DMS53 treated with DMSO at 0.1 percent for 48 hours (cell line): ENCODE measurements at regions not wholly inside any gene's neighbourhood (a gene's known extent, or its start where the extent isn't known, plus 50 kb on each side); places are given as distances from the start of the nearest gene placed in this dataset.

ENCODE experiments used
- DNase-seq: peaks from one replicate; lab custom pipeline; 2025; ENCODE audit not compliant: unreplicated experiment; lab: John Stamatoyannopoulos, UW

- DNase-seq, result no peak
These were observed 230.3 kb downstream of the SUDS3 start for GRCh38 chr12:118606690-118607089.

GRCh38 chr12:118607831-118608230, 231.5 kb downstream of the SUDS3 start:
- DNase-seq, result no peak

GRCh38 chr12:118608770-118609344, 232.5 kb downstream of the SUDS3 start:
- DNase-seq, result no peak

DNA sequence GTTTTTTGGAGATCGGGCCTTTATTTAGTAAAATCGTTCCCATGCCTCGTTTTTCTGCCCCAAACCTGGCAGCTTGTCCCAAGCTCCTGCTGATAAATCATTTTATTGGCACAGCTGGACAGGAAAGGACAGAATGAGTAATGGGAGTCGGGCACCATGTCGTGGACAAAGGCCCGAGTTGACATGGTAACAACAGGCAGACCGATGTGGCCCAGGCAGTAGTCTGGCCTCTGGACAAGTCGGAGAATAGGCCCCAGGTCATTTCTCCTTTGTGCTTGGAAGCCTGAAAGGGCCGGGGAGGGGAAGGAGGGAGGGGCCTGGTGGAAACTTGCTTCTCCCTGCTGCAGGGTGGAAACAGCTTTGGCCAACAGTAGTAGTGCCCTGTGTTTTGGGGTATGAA, 234.9 kb downstream of the SUDS3 start:
- DNase-seq, result no peak

DNA sequence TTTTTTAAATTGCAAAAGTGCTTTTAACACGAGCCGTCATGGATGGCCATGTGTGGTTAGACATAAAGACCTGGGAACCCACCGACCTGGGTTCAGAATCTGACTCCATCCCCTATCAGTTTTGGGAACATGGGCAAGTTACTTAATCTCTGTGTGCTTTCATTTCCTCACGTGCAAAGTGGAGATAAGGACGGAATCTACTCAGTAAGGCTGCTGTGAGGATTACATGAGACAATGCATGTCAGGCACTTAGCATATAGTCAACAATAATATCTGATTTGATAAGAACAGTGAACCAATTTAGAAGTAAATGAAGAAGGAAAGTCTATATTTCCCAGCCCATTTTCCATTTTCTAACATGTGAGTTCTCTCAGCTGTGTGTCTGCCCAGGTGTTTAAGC, 235.4 kb downstream of the SUDS3 start:
- DNase-seq, result no peak

DNA sequence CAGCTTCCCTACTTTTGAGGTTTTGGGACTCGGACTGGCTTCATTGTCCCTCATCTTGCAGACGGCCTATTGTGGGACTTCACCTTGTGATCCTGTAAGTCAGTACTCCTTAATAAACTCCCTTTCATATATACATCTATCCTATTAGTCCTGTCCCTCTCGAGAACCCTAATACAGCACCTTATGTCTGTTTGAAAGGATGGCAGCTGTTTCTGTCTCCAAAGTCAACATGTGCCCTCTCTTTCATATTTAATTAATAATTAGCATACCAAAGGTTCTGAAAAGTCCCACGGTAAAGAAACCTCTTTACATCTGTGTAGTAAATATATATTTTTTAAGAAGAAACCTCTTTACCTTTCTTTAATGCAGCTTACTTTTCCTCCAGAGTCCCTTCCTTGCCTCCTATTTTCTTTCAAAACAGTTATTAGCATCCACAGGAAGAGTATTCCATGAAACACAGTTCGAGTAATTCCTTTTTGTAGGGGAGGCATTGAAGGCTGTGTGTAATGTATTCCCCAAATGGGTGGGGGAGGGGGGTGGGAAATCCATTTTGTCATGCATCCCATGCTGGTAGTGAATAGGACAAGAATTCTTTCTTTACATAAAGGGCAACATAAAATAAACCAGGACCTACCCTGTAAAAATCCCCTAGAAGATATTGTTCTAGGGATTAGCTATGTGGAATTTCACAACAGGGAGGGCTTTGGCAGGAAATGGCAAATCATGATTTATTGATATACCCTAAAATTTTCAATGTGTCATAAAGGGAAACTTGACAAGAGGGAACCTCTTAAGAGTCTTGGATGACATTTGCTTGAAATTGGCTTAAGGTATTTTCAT, 241.5 kb downstream of the SUDS3 start:
- no peak for DNase-seq

- DNase-seq, result no peak
These were observed 242.3 kb downstream of the SUDS3 start for GRCh38 chr12:118618695-118619094.

DNA sequence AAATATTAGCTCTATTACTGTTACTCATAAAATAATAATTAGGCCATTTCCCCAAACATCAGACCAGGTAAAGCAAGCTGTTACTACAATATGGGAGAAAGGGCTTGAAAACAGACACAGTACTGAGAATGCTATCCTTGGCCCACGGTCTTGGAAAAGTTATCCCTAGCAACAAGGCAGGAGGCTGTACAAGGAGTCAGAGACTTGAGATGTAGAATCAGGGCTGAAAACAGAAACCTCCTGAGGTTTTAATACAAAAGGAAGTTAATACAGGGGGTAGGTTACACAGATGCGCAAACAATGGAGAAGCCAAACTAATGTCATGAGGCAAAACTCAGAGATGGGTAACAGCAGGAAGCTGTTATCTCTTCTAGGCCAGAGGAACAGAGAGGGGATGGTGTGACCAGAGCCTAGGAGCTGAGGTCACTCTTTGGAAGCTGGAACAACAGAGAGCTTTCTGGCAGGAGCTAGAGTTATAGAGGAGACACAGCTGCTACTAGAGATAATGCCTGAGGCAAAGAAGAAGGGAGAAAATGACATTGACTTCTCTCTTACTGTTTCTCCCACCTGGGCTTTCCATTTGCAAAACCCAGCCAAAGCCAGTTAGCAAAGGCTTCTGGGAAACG, 248.8 kb downstream of the SUDS3 start:
- no peak for DNase-seq

DNA sequence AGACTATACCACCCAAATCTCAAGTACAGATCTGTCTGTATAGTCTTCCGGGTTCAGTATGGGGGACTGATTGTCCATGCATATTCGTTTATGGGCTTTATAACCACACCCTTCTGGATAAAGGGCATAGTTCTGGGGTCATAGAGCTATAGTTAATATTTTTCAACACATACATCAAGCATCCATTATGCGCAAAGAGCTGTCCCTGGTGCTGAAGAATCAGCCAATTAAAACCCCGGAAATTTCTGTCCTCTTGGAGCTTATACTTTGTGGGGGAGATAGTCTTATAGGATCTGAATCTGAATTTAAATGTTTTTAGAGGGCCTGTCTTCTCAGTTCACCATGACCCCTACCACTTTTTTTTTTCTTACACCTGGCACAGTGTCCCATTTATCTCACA, 256.7 kb downstream of the SUDS3 start:
- no peak for DNase-seq

DNA sequence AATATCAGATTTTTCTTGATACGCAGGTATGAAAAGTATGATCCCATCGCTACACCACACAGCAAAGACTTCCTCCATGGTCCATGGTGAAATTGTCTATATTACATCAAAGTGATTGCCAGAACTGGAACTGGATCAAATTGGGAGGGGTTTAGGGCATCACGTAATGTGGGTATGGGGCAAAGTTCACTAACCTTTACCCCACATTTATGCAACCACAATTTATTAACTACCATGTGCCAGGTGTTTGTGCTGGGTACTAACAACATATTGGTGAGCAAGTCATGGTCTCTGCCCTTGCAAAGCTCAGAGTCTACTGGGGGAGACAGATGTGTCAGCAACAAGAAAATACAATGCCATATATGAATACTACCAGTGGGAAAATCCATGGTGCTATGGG, 258.9 kb downstream of the SUDS3 start:
- no peak for DNase-seq

DNA sequence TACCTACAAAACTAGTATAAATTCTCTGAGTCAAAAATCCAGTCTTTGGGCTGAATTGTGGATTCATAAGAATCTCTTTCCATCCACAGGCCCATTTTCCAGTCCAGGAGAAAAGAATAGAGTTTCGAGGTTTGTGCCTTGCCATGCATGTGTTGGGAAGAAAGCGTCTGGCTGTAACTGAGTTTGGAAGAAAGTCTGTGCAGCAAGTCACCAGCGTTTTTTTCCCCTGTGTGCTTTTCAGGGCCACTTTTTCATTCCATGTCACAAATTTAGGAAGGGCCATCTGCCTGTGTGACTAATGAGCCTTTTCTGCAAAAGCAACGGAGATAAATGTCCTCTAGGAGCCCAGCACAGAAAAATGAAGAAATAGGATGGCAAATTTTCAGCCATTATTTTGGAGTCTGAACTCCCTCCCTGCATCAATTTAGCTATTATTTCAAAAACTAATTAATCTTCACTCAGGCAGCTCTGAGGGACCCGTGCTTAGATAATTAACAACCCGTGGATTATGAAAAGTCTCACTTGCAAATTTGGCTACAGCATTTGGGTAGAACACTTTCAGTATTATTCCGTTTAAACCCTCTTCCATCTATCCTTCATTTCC, 261.5 kb downstream of the SUDS3 start:
- DNase-seq, result no peak

DNA sequence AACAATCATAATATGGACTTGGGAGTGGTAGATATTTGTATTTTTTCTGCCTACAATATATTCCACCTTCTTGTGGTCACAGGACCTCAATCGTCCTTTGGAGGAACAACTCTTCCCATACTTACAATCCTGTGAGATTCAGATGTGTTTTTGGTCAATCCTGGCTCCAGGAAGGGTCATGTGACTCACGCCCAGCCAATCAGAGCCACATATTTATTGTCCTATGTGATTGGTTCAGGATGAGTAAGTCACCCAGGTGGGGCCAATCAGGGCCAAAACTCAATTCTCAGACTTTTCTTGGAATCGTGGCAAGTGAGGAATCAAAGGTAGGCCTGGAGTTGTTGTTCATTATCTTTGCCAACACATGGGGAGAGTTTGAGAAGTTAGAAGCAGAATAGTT, 264.9 kb downstream of the SUDS3 start:
- no peak for DNase-seq

- no peak for DNase-seq
These were observed 268.9 kb downstream of the SUDS3 start for GRCh38 chr12:118645219-118645618.

GRCh38 chr12:118649765-118650585, 273.6 kb downstream of the SUDS3 start:
- no peak for DNase-seq

- DNase-seq, result no peak
These were observed 274.2 kb downstream of the SUDS3 start for GRCh38 chr12:118650586-118650960.

DNA sequence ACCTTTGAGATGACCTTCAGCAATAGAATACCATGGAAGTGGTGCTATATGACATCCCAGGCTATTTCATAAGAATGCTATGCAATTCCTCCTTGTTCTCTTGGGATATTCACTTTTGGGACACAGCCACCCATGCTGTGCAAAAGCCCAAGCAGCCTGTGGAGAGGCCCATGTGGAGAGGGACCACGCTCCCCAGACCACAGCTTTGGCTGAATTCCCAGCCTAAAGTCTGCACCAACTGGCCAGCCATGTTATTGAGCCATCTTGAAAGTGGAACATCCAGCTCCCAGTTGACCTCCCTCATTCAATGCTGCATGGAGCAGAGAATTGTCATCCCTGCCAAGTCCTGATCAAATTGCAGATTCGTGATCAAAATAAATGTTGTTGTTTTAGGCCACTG, 275.1 kb downstream of the SUDS3 start:
- DNase-seq, result no peak

DNA sequence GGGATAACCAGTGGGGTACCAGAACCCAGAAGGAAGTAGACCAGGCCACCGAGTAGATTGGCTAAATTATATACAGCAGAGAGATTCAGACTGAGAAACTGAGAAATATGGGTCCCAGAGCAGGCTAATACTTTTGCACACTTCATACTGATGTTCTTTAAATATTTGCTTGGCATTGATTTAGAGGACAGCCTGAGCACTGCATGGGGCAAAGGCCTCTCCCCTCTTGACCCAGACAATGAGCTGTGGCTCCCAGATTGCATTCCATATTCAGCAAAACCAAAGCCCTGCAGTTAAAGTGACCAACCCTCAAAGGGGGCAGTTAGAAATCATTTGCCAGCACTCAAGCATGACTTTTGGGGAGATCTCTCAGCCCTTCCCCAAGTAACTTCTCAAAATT, 279.2 kb downstream of the SUDS3 start:
- DNase-seq, result no peak

GRCh38 chr12:118680356-118680963, 300.9 kb upstream of the SRRM4 start:
- DNase-seq, result no peak

DNA sequence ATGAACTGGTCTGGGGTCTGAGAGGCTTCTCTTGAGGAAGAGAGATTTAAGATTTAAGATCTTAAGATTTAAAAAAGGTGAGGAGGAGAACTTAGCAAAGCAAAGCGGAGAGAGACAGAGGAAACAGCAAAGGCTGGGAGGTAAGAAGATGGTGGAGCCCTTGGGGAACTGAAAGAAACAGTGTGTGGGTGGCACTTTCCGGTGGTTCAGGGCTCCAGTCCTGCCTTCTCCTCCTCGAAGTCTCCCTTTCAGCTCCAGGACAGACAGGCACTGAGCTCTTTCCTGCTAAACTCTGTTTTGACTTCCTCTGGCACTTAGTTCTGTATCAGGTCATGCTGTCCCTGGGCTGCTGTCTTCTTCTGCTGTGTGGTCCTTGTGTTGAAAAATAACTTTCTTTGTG, 298.7 kb upstream of the SRRM4 start:
- DNase-seq, result no peak

DNA sequence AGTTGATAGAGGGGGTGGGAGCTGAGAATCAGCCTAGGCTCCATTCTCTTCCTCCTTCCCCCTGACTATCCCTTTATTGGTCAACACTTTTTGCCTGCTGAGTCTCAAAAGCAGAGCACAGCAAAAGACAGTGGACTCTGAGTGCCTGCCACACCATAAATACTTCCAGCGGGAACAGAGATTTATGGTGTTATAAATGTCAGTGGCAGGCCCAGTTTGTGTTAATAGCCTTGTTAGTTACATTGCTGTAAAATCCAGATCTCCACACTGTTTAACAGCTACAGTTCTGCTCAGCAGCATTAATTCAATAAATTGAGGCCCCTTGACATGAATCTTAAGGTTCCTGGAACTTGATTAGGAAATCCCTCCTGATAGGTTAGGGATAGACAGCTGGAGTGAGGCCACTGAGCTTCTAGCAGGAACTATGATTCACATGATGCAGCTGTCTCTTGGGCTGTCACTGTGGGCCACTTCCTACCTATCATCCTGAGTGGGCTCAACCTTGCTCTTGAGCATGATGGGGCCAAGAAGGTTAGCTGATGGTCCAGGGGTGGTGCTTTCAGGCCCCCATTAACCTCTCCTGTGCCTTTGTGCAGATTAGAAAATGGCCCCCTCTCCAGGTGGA, 295.2 kb upstream of the SRRM4 start:
- DNase-seq, result no peak
